ENCODE measurements at regions not wholly inside any gene's neighbourhood (a gene's known extent, or its start where the extent isn't known, plus 50 kb on each side); places are given as distances from the start of the nearest gene placed in this dataset.

DNA sequence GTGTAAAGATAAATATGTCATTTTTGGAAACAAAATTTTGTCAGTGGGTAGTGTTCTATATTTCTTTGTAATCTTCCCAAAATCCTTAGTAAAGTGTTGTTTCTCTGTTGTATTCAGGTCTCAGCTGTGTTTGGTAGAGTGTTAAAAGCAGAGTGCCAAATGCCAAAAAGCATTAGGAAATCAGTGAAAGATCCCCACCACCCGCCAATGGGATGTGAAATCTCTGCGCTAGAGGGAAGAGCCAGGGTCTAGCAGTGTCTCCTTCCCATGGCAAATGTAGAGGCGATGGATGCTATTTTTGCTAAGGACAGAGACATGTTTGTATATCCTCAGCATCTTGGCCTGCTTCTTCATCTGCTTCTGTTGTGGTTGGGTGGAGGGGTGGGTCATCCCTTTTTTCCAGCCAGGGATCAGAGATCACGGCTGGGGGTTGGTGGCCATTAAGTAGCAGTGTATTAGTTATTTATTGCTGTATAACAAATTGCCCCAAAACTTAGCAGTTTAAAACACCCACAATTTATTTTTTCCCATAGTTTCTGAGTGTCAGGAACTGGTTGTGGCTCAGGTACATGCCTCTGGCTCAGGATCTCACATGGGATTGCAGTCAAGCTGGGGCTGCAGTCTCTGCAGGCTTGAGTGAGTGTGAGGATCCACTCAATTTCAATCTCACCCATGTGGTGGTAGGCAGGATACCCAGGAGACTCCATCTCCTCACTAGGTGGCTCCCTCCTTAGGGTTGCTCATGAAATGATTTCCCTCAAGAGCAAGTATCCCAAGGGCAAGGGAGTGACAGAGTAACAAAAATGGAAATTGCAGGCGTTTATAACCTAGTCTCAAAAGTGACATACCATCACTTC is 211.9 kb downstream of the MYCN start:
- DNase-seq (ENCODE audit: low spot score): no peak

DNA sequence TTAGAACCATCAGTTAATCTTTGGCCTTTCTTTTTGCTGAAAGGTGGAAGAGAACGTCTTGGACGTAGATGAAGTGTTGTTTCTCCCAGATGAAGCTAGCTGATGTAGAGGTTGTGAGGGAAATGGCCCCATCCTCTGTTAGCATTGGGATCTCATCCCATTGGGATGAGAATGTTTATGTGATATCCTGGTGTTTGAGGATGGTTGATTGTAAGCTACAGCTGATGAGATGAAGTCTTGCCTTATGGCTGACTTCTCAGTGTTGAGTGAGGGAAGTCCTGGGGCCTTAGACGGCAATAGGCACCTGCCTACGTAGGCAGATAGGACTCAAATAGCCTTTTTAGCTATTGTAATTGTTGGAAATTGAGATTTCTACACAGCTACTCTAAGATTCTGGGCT is 211.3 kb downstream of the MYCN start:
- no peak for DNase-seq (ENCODE audit: low spot score)

DNA sequence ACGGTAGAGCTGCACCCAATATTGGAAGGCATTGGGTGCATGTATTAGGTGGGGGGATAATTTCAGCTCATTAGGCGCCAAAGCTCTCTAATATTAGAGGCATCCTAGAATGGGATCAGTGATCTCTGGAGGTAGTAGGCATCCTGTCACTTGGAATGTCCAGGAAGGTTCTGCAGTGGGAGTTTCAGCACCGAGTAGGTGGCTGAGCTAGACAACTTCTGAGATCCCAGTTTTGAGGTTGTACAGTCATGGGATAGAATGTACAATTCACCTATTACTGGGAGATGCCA is 210.9 kb downstream of the MYCN start:
- no peak for DNase-seq (ENCODE audit: low spot score)

DNA sequence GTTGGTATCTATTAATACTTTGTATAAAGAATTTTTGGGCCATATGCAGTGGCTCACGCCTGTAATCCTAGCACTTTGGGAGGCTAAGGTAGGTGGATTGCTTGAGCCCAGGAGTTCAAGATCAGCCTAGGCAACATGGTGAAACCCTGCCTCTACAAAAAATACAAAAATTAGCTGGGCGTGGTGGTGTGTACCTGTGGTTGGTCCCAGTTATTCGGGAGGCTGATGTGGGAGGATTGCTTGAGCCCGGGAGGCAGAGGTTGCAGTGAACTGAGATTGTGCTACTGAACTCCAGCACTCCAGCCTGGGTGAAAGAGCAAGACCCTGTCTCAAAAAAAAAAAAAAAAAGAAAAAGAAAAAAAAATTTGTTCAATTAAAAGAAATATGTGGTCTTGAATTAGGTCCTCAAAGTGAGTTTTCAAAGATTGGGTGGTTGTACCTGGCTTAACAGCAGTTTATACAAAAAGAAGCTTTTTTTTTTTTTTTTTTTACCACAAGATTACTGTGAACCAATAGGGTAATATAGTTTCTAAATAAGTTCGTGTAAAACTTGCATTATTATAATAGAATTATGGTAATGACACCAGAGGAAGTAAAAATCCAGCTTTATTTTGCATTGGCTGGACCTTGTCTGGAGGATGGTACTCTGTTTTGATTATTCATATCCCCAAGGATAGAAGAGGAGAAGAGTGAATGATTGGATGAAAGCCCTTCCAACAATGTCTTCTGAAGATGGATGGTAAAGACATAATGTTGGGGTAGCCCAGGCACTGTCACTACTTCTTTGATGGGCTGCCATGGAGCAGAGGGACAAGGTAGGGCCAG is 210.3 kb downstream of the MYCN start:
- no peak for DNase-seq (ENCODE audit: low spot score)

DNA sequence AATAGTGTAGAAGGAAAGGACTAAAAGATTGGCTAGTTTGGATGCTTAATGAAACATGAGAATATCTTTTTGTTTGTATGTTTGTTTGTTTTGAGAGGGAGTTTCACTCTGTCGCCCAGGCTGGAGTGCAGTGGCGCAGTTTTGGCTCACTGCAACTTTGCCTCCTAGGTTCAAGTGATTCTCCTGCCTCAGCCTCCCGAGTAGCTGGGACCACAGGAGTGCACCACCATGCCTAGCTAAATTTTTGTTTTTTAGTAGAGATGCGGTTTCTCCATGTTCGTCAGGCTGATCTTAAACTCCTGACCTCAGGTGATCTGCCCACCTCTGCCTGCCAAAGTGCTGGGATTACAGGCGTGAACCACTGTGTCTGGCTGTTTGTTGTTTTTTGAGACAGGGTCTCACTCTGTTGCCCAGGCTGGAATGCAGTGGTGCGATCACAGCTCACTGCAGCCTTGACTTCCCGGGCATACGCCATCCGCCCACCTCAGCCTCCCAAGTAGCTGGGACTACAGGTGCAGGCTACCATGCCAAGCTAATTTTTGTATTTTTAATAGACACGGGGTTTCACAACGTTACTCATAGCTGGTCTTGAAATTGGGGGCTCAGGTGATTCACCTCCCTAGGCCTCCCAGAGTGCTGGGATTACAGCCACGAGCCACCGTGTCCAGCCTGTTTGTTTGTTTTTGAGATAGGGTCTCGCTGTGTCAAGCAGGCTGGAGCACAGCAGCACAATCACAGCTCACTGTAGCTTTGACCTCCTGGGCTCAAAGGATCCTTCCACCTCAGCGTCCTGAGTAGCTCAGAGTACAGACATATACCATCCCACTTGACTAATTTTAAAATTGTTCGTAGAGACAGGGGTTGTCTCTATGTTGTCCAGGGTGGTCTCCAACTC is 209.2 kb downstream of the MYCN start:
- DNase-seq (ENCODE audit: low spot score): no peak

DNA sequence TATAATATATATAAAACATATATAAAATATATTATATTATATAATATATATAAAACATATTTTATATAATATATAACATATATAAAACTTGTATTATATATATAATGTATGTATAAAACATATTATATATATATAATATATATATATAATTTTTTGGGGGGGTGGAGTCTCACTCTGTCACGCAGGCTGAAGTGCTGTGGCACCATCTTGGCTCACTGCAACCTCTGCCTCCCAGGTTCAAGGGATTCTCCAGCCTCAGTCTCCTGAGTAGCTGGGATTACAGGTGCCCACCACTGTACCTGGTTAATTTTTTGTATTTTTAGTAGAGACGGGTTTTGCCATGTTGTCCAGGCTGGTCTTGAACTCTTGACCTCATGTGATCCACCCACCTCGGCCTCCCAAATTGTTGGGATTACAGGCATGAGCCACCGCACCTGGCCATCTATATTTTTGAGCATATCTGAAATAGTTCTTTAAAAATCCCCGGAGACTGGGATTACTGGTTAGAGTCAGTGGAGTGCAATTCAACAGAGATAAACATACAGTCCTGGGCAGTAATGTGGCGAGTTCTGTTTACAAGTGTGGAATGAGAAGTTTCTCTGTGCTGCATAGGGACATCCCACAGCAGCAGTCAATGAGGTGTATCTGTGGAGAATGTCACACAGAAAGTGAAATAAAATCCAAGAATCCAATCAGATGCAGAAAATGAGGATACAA is 208.4 kb downstream of the MYCN start:
- no peak for DNase-seq (ENCODE audit: low spot score)

DNA sequence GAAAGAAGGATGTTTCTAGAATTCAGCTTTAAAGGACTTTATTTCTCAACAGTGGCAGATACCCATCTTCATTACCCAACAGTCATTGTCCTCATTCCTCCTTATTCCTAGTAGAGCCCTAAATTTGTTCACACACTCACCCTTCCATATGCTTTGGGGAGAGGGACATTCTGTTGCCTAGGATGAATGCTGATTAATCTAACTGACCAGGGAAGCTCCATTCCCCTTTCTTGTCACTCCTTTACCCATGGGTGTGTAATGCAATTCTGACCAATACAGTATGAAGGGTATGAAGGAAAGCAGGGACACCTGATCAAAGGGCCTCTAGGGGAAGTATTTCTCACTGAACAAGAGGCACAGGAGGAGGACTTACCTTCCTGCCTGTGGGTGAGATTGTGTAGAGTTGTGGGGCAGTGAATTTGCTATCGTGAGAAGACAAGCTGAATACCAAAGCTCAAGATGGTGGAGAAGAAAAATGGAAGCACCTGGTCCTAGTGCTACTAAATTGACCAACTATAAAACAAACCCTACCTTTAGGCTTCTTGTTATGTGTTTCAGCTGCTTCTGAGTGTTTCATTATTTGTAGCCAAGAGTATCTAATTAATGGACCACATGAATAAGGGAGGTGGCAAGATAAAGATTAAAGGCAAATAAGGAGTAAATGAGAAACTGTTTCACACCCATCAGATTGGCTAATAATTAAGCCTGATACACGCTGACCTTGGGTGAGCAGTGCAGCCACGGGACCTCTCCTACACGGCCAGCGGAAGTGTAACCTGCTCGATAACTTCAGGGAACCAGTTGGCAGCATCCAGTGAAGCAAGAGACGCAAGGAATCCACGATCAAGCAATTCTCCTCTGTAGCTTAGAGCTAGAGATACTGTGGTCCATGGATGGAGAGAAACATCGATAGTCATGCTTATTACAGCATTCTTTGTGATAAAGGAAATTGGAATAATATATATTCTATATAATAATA is 202.3 kb downstream of the MYCN start:
- DNase-seq (ENCODE audit: low spot score): no peak

DNA sequence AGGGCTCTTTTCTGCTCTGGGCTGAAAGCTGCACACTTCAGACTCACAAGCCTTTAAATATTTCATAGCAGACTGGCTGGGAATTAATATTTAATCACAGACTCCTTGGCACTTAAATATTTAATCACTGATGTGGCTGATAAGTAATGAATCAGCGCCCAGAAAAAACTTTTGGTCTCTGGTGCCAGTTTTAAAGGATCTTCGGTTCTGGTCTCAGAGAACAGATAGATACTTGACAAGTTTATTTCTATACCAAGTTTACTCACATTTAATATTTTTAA is 201.2 kb downstream of the MYCN start:
- DNase-seq (ENCODE audit: low spot score): no peak

DNA sequence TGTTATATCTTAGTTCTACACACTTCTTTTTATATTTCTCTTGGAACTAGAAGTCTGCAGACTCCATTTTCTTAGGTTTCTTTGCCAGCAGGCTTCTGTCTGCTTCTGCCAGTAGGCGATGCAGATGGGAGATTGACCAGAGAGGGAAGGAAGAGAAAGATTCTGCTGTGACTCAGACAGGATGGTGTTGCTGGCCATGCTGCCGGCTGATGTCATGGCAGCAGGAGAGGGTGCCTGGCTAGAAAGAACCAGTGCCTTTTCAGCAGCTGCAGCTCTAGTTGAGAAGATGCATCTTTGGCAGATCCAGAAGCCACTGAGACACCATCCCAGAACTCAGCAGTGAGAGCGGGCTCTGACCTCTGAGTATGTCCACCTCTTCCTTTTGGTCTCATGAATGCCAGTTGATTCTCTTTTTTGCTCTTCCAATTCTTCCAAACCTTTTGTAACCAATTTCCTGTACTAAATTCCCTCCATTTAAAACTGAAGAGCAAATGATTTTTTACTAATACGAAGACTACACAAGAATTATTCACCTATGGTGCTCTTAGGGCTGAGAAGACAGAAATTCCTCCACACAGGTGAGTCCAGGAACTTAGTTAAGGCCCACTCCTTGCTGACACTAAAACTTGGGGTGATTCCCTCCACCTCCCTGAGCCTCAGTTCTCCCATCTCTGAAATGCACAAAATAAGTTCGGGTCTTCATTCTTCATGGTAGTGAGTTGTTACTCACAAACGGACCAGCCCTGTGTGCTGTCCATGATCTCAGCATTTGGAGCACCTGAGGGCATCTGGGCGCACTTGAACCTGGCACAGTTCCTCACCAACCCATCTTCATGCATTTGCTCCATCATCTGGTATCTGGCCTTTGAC is 200.7 kb downstream of the MYCN start:
- no peak for DNase-seq (ENCODE audit: low spot score)

DNA sequence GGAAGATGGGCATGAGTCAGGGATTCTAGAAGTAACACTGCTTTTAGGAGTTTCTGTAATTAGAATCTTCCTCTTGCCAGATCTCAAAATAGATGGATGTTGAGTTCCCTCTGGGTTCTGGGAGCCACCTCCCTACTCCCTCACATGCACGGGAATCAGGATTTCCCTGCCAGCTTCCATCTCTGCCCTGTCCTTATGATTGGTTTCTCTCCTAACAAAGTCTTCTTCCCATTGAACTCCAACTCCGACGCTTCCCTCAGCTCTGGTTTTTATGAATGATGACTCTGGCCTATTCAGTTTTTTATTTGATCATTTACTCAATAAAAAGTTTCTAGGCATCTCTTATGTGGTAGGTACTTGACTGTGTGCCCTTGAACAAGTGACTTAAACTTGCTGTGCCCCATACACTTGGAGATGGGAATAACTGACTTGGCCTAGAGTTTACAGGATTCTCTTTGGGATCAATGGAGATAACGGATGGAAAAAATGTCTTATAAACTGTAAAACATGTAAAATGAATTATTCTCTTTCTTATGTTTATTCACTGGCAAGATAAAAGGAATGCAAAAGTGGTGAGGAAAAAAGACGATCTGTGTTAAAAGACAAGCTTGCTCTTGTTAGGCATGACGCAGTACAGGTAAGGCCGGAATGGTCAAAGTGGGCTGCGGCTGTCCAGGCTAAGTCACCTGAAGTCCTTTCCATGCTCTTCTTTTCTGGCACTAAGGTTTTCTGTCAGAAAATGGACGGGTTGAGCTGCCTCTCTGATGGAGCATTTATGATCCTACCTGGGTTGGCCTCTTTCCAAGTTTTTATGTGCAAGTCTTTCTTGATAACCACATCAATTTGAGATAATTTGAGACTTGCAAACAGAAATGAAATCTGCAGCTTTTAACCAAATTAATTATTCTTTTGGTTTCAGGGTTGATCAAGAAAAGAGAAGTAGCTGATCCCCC is 199.6 kb downstream of the MYCN start:
- no peak for DNase-seq (ENCODE audit: low spot score)

DNA sequence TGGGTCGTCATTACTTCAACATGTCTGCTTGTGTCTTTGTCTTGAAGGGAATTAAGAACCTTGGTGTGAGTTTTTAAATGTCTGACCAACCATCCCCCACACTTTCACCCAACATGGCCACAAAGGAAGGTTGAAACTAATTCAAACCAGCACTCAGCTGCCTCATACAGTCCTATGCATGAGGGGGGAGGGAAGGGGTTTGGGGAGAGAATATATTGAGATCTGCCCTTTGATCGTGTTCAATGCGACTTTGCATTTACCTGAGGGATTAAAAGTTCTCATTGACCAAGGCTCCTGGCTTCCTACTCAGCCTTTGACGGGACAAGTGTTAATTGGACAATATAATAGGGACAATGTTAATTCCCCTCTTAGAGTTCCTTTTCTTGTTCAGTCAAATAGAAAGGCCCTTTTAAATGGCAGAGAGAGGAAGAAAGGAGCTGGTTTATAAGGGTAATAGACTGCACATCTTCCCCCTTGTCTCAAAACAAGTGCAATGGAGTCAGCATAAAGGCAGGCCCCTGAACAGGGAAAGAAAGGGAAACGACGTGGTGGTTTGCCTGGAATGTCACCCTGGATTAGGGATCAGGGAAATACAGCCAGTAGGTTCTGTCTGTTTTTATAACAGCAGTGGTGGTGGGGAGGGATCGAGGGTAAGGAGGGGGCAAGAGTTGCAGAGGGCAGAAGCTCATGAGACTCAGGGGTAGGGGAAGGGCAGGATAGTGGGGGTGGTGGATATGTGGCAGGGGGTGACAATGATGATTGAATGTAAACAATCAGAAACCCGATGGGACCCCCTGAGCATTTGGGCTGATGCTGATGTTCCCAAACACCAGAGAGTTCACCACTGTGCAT is 198.7 kb downstream of the MYCN start:
- no peak for DNase-seq (ENCODE audit: low spot score)

DNA sequence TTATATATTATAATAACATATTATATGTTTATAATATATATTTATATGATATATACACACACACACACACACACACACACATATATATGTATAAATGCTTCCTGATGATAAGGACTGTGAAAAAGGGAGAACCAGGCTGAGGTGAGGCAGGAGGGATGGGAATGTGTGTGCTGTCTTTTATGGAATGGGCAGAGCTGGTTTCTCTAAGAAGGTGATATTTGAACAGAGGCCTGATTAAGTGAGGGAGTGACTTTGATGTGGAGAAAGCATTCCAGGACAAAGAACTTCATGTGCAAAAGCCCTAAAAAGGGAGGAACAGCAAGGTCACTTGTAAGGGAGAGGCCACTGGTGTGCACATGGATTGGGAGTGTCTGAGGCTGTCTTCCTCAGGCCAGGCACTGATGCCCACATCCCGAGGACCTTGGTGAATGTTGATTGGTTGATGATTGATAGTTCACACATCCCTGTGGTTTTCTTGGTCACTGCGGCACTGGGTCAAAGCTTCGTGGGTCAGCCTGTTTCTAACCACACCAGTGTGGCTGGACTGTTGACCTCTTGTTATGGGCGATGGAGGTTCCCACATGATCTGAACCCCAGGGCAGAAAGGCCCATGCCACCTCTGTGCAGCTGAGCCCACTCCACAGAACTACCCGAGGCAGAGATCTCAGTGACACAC is 196.9 kb downstream of the MYCN start:
- no peak for DNase-seq (ENCODE audit: low spot score)

DNA sequence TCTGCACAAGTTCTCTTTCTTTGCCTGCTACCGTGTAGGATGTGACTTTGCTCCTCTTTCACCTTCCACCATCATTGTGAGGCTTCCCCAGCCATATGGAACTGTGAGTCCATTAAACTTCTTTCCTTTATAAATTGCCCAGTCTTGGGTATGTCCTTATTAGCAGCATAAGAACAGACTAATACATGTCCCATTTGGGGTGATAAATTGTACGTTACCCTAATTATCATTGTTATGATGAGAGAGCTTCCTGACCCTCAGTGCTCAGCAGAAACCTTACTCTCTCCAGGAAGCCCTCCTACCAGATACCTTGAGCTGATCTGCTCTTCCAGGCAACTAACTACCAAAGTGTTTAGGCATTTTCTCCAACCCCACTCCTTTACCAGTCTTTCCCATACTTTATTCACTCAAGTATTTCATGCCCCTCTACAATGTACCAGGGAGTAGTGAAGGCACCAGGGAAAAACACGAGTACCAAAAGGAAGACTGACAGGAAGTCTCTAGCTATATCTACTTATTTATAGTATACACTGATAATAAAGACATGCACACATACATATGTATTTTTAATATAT is 196.2 kb downstream of the MYCN start:
- DNase-seq (ENCODE audit: low spot score): no peak

DNA sequence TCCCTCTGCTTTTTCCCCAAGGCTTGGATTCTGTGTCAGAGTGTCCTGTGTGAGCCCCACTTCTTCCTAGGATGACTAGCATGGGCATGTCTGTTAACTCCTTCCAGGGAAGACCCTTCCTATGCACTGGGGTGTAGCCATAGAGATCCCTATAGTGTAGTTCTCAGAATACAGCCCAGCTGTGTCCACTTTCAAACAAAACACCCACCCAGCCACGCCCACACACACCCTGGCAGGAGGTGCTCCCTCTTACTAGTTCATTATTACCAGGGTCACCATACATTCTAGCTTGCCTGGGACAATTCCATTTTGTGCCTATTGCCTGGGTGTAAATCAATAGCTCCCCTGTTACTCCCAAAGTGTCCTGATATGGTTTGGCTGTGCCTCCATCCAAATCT is 195.6 kb downstream of the MYCN start:
- no peak for DNase-seq (ENCODE audit: low spot score)

DNA sequence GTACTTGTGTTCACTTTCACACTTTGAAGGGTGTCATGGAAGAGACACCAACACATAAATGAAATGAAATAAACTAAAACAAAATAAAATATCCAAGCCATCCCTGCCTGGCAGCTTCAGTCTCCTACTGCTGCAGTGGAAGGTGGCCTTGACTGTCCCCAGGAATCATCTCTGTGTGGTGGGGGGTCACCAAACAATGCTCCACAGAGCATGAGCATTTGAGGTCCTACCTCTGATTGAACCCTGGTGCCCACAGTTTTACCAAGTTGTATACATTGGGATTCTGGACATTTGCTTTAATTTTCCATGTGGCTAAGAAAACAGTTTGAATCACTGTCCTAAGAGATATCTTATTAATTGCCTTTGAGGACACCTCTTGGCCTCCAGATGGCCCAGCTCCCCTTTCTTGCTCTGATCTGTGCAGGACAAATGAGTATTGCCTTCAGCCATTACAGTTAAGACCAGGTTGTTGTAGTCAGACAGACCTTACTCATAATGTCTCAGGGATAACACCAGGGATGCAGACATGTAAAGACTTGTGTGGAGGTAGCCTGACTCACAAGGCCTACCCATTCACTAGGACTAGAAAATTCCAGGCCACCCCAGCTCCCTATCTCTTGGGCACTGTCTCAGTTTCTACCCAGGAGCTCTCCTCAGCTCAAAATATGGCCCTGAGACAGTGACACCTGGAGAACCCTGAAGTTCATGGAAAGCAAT is 195.0 kb downstream of the MYCN start:
- no peak for DNase-seq (ENCODE audit: low spot score)

All from CD4-positive, alpha-beta T cell treated with Interleukin-15 for 4 hours (primary cell).